Hypothalamus (tissue), 51 donors: ENCODE measurements at regions not wholly inside any gene's neighbourhood (a gene's known extent, or its start where the extent isn't known, plus 50 kb on each side); places are given as distances from the start of the nearest gene placed in this dataset.

Experiments used
- DNase-seq, 51 donors: peaks; one replicate each; lab custom pipeline; 2025; lab: John Stamatoyannopoulos, UW

DNA sequence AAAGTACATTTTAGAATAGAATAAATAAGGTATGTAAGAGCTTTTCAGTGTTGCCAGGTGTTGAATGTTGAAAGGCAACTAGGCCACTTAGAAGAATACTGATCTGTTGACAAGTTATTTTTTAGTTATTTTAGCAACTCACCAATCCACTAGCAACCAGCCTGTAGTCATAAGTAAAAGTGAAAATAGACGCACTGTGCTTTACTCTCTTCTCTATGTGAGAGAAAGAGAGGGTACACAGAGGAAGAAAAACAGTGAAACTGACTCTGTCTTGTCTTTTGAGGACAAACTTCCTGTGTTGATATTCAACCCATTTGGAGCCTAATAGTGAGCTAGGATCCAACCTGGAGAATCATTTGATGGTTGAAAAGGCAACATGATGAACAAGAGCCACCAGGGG lies 327.1 kb upstream of the GOLIM4 start:
- no peak for DNase-seq

DNA sequence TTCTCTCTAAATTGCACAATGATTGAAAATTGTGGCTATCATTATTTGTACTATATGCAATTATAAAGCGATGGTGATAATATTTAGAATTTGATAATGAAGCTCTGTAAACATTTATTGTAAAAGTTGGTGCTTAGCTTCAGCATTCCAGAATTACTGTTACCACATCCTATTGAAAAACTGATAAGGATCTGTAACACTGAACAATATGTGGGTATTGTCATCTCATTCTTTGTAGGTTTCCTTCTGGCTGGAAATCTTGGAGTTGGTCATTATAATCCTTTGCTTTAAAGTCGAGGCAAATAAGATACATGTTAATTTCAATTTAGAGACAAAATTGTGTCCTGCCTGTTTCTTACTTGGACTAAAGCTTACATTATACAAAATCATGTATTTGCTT lies 323.4 kb upstream of the GOLIM4 start:
- DNase-seq, result no peak

DNA sequence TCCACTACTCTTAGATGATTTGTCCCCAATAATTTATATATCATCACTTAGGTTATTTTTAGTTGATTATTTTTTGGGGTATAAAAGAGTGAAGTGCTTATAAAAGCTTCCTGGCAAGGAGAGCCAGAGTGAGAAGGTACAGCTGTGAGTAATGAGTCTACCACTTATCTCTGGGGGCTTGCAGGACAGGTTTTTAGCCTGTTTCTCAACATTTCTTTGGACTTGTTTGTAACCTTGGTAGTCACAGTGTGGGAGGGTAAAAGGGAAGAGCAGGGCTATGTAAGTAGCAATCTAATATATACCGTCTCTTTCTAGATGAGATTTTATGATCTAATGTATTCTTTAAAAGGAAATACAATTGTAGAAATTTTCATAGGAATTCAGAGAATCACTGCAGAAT lies 321.3 kb upstream of the GOLIM4 start:
- no peak for DNase-seq

DNA sequence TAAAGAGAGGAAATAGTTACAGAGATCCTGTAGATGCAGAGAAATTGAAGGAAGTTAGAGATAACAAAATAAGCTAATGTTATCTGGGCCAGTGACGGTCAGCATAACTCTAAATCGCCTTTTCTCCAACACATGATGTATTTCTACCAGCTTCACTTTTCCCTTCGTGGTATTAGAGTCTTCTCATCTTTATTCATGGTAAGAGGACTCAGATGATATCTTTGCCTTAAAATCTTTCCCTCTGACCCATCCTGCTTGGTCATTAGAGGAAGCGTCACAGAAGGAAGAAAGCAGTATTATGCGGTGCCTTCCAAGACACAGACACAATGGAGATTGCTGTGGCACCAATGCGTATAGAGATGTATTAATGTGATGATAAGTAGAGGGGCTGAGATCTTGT lies 320.7 kb upstream of the GOLIM4 start:
- no peak for DNase-seq

DNA sequence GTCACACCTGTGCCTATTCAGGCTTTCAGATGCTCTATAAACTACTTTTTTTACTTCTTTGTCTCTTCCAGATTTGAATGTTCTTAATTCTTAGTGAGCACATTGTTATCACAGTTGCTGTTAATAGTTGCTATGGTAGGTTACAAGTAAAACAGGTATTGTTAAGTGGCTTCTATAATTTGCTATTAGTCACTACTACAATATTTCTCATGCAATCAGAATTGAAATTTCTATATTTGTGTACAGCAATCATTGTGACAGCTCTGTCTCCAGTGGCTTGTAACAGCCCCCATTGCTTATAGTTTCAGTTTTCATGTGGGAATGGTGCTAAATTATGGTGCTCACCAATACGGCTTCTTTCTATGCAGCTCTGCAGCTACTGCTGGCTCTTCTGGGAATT lies 318.4 kb upstream of the GOLIM4 start:
- DNase-seq, result no peak

DNA sequence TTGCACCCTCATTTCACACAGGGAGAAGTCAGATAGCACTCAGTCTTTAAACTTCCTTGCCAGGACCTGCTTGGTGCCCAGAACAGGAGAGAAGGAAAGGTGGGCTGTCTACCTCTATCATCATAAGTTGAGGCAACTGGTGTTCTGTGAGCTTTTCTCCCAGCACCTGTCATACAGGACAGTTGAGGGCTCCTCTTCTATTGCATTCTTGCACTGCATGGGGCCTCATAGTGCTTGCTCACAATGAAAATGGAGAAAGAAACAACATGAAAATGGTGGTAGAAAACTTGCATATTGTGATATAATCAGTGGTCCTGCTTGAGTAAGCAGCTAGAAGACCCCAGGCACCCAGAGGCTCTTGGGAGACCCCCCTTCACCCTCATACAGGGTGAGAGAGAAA lies 311.7 kb upstream of the GOLIM4 start:
- DNase-seq, result no peak

DNA sequence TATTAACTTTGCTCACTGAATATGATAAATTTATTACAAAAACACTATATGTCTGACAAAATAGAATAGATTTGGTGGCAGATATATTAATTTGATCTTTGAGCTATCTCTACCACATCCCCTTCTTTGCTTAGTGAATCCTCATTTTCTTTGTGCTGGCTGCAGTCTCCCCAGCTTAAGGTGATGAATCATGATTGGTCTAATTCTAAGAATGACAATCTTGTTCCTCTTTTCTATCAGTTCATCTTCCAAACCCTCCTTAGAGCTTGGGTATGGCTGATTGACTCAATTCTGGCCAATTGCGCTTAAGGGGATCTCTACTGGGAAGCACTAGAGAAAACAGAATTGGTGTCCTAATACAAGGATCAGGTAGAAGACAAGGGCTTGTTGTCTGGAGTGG lies 309.6 kb upstream of the GOLIM4 start:
- DNase-seq, result no peak

DNA sequence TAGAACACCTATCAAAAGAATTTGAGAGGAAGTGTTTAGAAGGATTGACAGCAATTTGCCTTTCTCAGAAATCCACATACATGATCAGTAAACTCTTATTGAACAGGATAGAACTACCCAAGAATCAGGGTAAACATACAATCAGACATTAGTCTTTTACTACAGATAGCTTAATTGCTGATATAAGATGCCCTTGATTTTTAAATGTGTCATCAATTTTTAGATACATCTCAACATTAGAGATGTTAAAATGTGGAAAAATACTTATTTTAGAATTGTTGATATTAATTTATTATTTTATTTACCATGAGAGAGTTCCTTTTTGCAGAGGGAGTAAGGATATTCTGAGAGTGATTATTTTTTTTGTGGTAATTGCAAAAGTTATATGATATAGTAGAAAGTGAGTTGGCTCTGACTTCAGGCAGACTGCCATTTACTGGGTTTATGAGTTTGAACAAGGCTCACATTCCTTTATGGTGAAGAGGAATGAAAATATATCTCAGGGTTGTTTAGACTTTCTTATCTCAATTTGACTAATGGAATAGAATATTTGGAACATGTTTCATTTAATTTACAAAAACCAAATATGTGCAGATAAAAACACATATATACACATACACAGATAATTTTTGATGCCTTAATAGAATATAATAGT lies 302.8 kb upstream of the GOLIM4 start:
- no peak for DNase-seq

DNA sequence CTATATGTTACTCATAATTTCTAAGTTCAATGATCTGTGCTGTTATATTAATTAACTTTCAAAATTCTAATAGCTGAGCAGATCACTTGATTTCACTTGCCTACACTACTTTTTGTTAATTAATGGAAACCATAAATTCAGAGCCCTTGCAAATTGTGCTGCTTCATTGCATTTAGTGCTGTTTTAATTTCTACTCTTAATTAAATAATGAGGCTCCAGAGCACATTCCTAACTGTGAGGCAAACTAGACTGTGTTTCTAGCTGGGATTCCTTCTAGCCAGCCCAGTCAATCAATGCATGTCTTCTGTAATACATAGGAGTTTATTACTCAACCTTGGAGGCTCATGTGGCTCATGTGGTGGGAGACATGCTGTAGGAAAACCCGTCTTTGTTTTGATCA lies 301.1 kb upstream of the GOLIM4 start:
- DNase-seq, result no peak

DNA sequence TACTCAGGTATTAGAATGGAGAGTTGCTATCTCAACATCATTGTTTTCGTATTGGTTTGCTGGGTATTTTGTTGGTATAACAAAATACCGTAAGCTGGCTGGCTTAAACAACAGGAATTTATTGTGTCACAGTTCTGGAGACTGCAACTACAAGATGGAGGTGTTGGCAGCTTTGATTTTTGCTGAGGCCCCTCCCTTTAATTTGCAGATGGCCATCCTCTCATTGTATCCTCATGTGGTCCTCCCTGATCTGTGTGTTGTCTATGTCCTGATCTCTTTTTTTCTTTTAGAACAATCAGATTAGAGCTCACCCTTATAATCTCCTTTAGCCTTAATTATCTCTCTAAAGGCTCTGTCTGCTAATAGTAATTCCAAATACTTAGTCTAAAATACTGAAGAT lies 299.8 kb upstream of the GOLIM4 start:
- no peak for DNase-seq

DNA sequence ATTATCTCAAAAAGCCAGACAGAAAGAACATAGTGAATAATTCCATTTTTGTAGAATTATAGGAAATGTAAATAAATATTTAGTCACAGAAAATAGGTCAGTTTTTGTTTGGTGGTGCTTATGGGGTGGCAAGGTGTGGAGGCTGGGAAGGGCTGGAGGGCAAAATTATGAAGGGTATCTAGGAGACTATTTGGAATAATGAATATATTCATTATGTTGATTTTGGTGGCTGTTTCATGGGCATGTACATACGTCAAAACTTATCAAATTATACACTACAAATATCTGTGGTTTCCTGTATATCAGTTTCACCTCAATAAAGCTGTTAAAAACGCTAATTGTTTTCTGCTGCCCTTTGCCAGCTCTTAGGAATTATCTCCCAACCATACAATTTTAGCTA lies 298.7 kb upstream of the GOLIM4 start:
- no peak for DNase-seq

DNA sequence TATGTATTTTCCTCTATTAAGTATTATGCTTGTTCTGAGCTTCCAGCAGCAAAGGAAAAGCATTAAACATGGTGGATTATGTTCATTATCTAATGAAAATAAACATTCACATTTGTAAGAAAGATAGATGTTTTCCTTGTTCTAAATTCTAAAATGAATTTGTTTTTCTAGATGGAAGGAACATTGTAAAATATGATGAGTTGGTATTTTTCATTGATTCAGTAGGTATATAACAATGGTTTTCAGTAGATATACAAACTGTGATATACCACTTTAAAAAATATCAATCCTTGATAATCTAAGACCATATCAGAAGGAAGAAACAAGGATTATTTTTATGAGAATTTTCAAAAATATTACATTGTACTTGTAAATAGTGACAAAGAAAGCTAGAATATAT lies 290.6 kb upstream of the GOLIM4 start:
- no peak for DNase-seq

DNA sequence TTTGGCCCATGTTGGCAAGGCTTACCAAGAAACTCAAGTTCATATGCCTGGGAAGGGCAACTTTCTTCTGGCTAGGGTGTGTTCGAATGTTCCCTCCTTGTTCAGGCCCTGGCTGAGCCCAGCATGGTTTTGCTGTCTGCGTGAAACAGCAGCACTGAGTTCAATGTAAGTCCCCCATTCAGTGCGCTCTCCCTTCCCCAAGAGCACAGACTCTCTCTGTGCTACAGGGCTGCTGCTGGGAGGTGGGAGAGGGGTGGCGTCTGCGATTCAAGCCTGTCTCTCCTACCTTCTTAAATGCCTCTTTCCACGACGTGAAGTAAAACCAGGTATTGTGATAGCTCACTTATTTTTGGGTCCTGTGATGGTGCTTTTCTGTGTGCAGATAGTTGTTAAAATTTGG lies 289.3 kb upstream of the GOLIM4 start:
- DNase-seq, result no peak

DNA sequence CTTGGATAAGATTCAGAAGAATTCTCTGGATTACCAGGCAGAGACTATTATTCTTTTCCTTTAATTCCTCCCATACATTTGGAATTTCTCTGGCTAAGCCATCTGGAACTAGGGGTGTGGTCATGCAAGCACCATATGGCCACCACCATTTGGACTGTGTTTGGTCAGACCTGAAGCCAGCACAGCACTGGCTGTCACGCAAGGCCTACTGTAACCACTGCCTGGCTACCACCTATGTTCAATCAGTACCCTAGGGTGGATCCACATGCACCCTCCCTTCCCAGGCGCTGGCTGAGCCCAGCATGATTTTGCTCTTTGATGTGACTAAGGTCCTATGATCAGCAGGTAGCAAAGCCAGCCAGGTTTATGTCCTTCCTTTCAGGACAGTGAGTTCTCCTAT lies 287.8 kb upstream of the GOLIM4 start:
- no peak for DNase-seq

DNA sequence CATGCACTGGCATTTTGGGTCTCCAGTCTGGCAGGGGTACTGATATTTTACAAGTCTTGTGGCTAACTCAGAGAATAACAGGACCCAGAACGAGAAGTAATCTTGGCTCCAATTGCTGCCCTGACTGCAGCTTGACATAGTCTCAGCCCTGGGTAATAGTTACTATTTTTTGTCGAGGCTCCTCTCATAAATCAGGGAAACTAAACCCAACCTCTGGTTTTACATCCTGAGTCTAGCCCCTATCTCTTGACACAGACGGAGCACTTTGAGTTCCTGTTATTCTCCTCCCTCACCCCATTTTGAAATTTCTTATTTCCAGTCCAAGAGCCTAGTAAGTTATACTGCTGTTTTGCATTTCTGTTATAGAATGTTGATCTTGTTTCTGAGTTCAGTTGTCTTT lies 276.1 kb upstream of the GOLIM4 start:
- DNase-seq, result no peak

DNA sequence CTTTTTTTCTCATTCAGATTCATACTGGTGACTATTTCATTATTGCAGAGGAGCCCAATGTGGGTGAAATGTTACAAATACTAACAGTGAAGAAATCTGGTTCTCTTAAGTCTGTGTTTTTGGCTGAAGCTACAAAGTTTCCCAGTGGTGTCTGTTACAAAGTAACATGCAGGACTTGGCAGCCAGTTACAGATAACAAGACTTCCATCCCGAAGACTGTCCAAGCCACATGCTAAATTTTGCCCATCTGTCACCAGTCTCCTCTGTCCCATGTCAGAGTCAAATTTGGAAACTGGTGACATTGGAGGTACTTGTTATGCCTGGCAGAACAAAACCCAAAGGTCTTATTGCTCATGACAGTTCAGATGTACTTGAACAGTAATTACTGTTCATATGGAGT lies 269.2 kb upstream of the GOLIM4 start:
- DNase-seq, result no peak

DNA sequence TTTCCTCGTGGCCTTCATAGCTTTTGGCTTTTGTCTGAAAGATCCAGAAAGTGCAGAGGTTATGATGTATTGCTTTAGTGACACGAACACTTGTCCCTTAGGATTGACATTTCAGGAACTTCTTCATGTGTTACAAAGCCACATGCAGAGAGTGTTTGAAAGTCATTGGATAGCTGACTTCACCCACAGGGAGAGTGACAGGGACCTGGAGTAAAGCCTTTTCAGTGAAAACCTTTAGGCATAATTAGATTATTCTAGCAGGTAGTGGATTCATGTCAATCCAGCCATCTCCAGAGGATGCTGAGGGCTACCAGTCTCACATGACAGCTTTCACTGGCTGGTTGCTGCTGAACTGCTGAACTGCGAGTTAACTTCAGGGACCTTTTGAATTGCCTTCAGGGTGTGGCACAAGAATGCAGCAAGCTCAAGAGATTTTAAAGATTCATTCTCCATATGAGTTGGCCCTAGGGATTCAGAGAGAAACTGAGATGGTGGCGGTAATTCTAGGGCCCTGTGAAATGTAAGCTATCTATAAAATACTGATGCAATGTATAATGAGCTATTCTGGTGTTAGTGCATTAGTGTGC lies 267.0 kb upstream of the GOLIM4 start:
- no peak for DNase-seq

DNA sequence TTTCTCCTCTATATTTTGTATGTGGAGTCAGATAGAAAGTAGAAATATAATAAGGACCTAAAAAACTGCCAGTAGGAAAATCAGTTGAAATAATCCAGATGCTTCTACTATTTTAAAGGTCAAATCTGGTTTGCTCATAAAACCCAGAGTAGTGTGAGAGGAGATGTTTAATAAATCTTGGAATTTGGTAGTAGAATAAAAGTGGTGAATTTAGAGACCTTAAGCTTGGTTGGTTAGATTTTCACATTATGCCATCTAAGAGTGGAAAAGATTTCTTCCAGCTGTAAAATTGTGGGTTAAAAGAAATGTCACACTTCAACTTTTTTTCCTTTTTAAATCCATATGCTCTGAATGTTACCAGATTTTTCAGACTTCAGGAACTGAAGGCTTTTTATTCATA lies 266.4 kb upstream of the GOLIM4 start:
- no peak for DNase-seq

DNA sequence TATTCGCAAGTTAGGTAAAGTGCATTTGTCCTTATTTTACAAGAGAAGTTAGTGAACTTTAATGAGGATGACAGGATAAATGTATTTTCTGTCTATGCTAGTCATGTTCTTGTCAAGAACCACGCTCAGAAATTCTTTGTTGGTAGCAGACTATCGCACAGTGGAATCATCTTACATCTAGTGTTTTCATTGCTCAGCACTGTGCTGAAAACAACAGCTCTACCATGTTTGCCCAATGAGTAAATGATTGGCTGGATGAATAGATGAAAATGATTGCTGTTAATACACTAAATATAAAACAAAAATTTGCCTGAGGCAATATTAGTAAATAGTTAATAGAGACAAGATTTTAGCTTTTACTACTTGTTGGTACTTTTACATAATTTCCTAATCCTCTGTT lies 265.3 kb upstream of the GOLIM4 start:
- DNase-seq, result no peak

DNA sequence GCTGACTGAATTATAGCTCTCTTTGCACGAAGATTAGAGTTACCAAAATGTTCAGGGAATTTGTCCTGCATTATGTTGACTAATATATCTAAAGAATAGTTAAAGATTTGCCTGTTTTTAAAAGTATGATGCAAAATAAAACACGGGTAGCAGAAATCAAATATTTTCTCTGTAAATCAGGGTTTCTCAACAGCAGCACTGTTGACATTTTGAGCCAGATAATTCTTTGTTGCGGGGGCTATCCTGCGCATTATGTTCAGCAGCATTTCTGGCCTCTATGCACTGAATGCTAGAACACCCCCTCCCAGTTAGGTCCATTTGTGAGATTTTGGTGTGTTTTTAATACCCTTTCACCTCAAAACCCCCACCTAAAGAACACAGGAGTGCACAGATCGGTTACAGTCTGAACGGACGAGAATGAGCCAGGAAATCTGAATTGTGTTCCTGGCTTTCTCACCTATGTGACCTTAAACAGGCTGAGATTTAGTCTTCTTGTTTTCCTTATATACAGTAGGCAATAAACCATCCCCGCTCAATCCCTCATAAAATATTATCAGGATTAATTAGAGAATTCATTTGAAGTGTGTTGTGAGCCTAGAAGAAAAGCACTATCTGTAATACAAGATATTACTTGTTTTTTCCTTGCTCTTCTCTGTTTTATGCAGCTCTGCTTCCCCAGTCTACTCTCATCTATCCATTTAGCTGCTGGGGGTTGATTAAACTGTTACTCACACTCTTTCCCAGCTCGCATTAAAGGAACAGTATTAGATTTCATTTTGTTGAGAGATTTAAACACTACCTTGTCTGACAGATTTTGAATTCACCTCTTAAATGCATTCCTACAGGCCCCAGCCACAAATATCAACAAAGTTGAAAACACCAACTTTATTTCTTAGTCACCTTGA lies 247.5 kb upstream of the GOLIM4 start:
- no peak for DNase-seq

DNA sequence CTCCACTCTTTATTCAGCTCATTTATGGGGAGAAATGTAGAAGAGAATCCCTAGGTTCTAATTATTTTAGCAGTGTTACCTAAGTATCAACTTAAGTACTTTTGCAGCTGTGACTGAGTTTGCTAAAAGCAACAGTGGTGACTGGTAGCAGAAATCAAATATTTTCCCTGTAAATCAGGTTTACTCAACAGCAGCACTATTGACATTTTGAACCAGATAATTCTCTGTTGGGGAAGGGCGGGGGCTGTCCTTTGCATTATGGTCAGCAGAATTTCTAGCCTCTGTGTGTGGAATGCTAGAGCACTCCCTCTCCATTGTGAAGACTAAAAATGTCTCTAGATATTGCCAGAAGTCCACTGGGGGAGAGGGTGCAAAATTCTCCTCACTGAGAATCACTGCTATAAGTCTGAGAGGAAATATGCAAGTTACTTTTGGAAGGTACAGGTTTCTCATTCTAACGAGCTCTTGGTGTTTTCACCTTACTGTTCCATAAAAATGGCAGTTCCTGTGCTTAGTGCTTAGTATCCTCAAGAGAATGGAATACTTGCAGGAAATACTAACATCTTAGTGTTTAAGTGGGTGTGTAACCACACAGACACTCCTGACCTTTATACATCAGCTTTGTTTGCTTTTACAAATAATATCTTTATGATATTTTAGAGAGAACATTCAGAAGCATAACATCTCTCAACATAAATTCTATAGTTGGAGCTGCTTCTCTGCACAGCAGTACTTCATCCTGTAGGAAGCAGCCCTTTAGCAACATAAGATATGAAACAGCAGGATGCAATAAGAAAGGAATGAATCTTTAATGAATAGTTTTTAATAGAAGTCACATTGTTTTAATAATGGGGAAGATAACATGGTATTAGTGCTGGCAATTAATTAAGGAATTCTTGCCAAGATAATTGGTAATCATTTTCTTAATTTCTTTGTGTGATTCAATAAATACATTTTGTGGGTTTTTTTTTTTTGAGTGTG lies 246.5 kb upstream of the GOLIM4 start:
- DNase-seq, result no peak
